HEK293T (cell line): ENCODE measurements at regions not wholly inside any gene's neighbourhood (a gene's known extent, or its start where the extent isn't known, plus 50 kb on each side); places are given as distances from the start of the nearest gene placed in this dataset.

Experiments
- BHLHE40 ChIP-seq: fragments of 450-650 bp; IDR thresholded peaks from 2 replicates; pipeline ENCODE4 v1.6.1; 2016; ENCODE audit warnings: mild to moderate bottlenecking, moderate library complexity, borderline replicate concordance
- FOXK2 ChIP-seq: fragments of 450-650 bp; IDR thresholded peaks from 2 replicates; pipeline ENCODE4 v1.6.1; 2016; ENCODE audit warnings: mild to moderate bottlenecking
- SP1 ChIP-seq: fragments of 450-650 bp; IDR thresholded peaks from 2 replicates; pipeline ENCODE4 v1.6.1; 2017
- SUZ12 ChIP-seq: fragments of 450-650 bp; IDR thresholded peaks from 2 replicates; pipeline ENCODE4 v1.6.1; 2016; ENCODE audit warnings: mild to moderate bottlenecking
- TARDBP ChIP-seq: fragments of 450-650 bp; IDR thresholded peaks from 2 replicates; pipeline ENCODE4 v1.6.1; 2016

- TF ChIP-seq BHLHE40 (no peak), SP1 (no peak), FOXK2 (no peak), TARDBP (no peak), SUZ12 (no peak)
These were observed 82.3 kb upstream of the FAM98A start for GRCh38 chr2:33681364-33681757.
